ENCODE measurements at regions not wholly inside any gene's neighbourhood (a gene's known extent, or its start where the extent isn't known, plus 50 kb on each side); places are given as distances from the start of the nearest gene placed in this dataset.
A peak's percentile ranks its signal among the peaks of the same experiment; 100 is the strongest.

GRCh38 chr2:157192445-157193423 is 64.8 kb upstream of the GALNT5 start:
- no peak for DNase-seq

- no peak for DNase-seq
These were observed 64.0 kb upstream of the GALNT5 start for GRCh38 chr2:157193461-157193860.

GRCh38 chr2:157194097-157194688 is 63.3 kb upstream of the GALNT5 start:
- peak; percentile 1 for DNase-seq

GRCh38 chr2:157194844-157195243 is 62.7 kb upstream of the GALNT5 start:
- DNase-seq = no peak

- DNase-seq = no peak
These were observed 60.5 kb upstream of the GALNT5 start for GRCh38 chr2:157196956-157197355.

- no peak for DNase-seq
These were observed 59.7 kb upstream of the GALNT5 start for GRCh38 chr2:157197848-157198247.

GRCh38 chr2:157203651-157204050 is 53.9 kb upstream of the GALNT5 start:
- no peak for DNase-seq

GRCh38 chr2:157204401-157204800 is 53.1 kb upstream of the GALNT5 start:
- no peak for DNase-seq

- DNase-seq = no peak
These were observed 50.6 kb upstream of the GALNT5 start for GRCh38 chr2:157206916-157207315.
